H1 (cell line): ENCODE measurements at regions not wholly inside any gene's neighbourhood (a gene's known extent, or its start where the extent isn't known, plus 50 kb on each side); places are given as distances from the start of the nearest gene placed in this dataset.

Source experiments
- CTCF ChIP-seq, 3 experiments: IDR thresholded peaks; 1 replicate in 2 of 3; 2 replicates in 1 of 3; pipeline versions ENCODE4 v1.5.1 to v1.6.1; 2011; ENCODE audit warnings: low read length in 3 of 3, mild to moderate bottlenecking in 3 of 3, inconsistent platforms in 2 of 3, low read depth in 1 of 3, moderate library complexity in 1 of 3; ENCODE audit not compliant: insufficient read depth in 1 of 3; ENCODE audit errors: control extremely low read depth in 1 of 3
- EZH2 ChIP-seq: fragments of 200-600 bp; sonication (generic); IDR thresholded peaks from 2 replicates; pipeline ENCODE4 v1.7.1; 2012; ENCODE audit warnings: low read depth, mild to moderate bottlenecking, moderate library complexity, low read length, inconsistent platforms; ENCODE audit not compliant: severe bottlenecking

- TF ChIP-seq CTCF (IDR thresholded peaks at IDR 0.05; ENCODE audit: control extremely low read depth in 1 of 3, insufficient read depth in 1 of 3, low read depth in 1 of 3, low read length in 3 of 3) (no peak), EZH2 (no peak)
These were observed 125.9 kb upstream of the THBS2 start for GRCh38 chr6:169379495-169380070.
